HG03432 (cell line): ENCODE measurements at regions not wholly inside any gene's neighbourhood (a gene's known extent, or its start where the extent isn't known, plus 50 kb on each side); places are given as distances from the start of the nearest gene placed in this dataset.

Experiments used
- ATAC-seq: cut with Tn5 transposase; IDR thresholded peaks from one replicate; pipeline ENCODE4 v1.9.1; 2021; ENCODE audit warnings: mild to moderate bottlenecking, moderate library complexity; ENCODE audit not compliant: unreplicated experiment

DNA sequence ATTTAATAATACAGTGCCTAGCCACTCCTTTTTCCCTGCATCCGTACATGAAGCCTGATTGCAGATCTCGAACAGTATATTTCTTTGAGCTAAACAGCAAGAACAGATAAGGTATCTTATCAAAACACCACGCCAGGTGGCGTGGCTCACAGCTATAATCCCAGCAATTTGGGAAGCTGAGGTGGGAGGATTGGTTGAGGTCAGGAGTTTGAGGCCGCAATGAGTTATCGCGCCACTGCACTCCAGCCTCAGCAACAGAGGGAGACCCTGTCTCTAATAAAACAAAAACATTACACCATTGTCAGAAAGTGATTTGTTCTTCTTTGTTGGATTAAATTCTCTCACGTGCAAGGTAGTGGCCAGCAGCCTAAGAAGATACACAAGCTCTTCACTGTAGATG is 291.2 kb upstream of the DMRT1 start:
- no peak for ATAC-seq

DNA sequence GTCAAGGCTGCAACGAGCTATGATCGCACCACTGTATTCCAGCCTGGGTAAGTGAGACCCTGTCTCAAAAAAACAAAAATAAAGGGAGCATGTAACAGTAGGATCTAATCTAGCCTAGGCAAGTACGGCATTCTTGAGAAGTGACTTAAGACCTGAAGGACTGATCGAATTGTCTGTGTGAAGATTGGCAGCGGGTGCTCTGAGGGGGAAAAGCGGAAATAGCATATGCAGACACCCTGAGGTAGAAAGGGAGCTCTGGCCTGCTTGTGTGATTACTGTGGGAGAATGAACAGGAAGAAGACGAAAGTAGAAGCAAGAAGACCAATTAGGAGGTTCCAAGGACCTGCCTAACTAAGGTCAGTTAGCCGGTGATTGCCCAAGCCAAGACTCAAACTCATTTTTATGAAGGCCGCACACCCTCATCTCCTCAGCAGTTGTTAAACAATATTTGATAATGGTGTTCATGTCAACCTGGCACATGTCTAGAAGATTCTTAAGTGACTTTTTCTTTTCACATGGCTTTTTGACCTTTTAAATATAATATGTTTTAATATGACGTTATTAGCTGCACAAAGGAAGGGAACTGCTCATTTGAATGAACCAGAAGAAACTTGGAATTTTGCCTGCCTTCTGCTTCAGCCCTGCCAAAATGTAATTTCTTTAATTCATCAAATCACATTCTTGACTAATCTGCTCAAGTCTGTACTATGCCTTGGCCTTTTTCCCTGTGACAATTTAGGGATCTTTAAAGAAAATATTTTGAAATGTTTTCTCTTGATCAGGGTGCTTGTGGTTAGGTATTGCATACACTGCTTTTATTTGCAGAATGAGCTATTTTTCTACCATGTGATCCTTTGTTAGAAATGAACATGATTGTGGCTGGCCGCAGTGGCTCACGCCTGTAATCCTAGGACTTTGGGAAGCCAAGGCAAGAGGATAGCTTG is 289.2 kb upstream of the DMRT1 start:
- ATAC-seq = no peak

DNA sequence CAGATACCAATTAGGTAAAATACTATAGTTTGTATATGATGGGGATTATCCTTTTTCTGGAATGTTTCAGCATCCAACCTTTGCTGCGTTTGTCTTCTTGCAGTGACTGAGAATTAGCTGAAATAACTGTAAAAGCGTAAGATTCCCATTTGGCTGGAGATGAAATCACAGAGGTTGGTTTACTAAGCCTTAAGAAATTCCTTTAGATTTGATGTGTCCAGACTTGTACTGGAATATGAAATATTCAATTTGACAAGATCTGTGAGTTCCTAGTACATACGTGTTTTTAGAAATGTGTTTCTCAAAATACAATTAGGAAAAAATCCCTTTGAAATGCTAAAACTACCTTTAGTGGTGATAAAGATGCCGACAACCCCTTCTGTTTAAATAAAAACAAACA is 286.0 kb upstream of the DMRT1 start:
- ATAC-seq = no peak

DNA sequence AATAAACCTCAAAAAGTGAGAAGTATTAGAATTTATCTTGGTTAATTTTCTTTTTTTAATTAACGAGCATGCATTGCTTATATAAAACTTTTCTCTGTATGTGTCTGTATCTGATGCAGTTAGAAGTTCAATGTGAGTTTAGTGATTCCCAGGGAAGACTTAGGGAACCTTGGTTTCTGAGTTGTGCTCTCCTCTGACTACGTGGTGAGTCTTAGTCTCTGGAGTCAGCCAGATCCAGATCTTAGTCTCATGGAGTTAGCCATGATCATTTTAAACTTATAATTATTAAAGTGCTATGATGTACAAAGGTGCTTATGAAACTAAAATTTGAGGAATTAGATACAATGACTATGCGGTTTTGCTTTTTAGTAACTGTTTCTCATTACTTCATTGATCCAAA is 285.3 kb upstream of the DMRT1 start:
- ATAC-seq = no peak

GRCh38 chr9:556675-557074 is 284.8 kb upstream of the DMRT1 start:
- ATAC-seq = no peak

- ATAC-seq = no peak
These were observed 283.8 kb upstream of the DMRT1 start for GRCh38 chr9:557601-558201.

- ATAC-seq = no peak
These were observed 280.1 kb upstream of the DMRT1 start for GRCh38 chr9:561427-561826.

- ATAC-seq = no peak
These were observed 278.3 kb upstream of the DMRT1 start for GRCh38 chr9:563200-563599.

- ATAC-seq = no peak
These were observed 276.0 kb upstream of the DMRT1 start for GRCh38 chr9:565528-565927.

- ATAC-seq = peak; percentile 97
These were observed 274.3 kb upstream of the DMRT1 start for GRCh38 chr9:567128-567746.

GRCh38 chr9:567747-568305 is 273.7 kb upstream of the DMRT1 start:
- peak; percentile 11 for ATAC-seq

- ATAC-seq = no peak
These were observed 272.2 kb upstream of the DMRT1 start for GRCh38 chr9:569296-569695.

- ATAC-seq = no peak
These were observed 271.3 kb upstream of the DMRT1 start for GRCh38 chr9:570187-570586.

- ATAC-seq = no peak
These were observed 270.4 kb upstream of the DMRT1 start for GRCh38 chr9:571066-571465.

DNA sequence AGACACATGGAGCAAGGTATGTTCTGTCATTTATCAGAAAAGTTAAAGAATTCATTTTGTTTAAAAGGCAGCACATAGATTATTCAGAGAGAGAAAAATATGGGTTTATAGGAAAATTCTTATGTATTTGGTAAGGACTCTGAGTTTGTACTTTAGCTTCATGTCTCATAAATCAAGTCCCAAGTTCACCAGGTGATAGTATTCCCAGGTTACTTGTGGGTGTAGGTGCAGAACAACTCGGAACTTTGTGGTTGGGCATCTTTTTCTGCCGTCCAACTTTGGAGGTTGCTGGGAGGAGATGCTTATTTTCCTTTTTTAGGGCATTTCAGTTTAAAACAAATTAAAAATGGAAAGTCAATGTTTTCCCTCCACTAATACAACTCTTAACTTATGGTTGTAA is 269.8 kb upstream of the DMRT1 start:
- ATAC-seq = no peak

- no peak for ATAC-seq
These were observed 267.6 kb upstream of the DMRT1 start for GRCh38 chr9:573691-574410.

DNA sequence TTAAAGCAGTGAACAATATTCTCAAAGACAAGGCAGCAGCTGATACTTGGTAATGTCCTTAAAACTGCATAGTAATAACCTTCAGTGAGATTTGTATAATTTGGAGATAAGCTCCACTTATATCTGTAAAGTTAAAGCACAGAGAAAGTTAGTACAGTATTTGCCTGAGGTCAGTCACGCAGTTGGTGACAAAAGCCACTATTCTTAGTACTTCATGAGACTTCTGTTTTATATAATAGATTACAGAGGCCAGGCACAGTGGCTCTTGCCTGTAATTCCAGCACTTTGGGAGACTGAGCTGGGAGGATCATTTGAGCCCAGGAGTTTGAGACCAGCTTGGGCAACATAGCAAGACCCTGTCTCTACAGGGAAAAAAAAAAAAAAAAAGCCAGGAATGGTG is 266.4 kb upstream of the DMRT1 start:
- ATAC-seq = no peak

DNA sequence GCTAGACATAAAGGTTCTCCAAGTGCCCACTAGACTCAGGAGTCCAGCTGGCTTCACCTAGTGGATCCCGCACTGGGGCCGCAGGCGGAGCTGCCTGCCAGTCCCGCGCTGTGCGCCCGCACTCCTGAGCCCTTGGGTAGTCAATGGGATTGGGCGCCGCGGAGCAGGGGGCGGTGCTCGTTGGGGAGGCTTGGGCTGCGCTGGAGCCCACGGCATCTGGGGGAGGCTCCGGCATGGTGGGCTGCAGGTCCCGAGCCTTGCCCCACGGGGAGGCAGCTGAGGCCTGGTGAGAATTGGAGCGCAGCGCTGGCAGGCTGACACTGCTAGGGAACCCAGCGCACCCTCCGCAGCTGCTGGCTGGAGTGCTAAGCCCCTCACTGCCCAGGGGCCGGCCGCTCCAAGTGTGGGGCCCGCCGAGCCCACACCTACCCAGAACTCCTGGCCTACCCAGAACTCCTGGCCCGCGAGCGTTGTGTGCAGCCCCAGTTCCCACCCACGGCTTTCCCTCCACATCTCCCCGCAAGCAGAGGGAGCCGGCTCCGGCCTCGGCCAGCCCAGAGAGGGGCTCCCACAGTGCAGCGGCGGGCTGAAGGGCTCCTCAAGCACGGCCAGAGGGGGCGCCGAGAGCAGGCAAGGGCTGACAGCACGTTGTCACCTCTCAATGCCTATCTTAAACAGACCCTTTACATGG is 260.7 kb upstream of the DMRT1 start:
- no peak for ATAC-seq

GRCh38 chr9:581673-582497 is 259.6 kb upstream of the DMRT1 start:
- no peak for ATAC-seq

- no peak for ATAC-seq
These were observed 258.7 kb upstream of the DMRT1 start for GRCh38 chr9:582775-583174.
